Liver (tissue), 8 donors: ENCODE measurements at regions not wholly inside any gene's neighbourhood (a gene's known extent, or its start where the extent isn't known, plus 50 kb on each side); places are given as distances from the start of the nearest gene placed in this dataset.

Experiments
- DNase-seq: peaks from one replicate; pipeline ENCODE4 v3.0.0-alpha.2; 2017; ENCODE audit warnings: low spot score
- H3K27ac ChIP-seq, 2 donors: one replicate each; pipeline ENCODE4 v1.7.0; 2013; ENCODE audit warnings: inconsistent platforms in 2 of 2, low read length in 2 of 2, control low read depth in 1 of 2, low read depth in 1 of 2, mild to moderate bottlenecking in 1 of 2
- H3K27me3 ChIP-seq, 4 donors: one replicate each; pipeline versions ENCODE4 v1.6.1 to v1.7.0; 2013; ENCODE audit warnings: low read length in 3 of 4, inconsistent platforms in 1 of 4, mild to moderate bottlenecking in 1 of 4, moderate library complexity in 1 of 4; ENCODE audit not compliant: control insufficient read depth in 4 of 4, insufficient read depth in 4 of 4
- H3K36me3 ChIP-seq, 4 donors: one replicate each; pipeline versions ENCODE4 v1.6.1 to v1.7.0; 2013; ENCODE audit warnings: low read length in 3 of 4, mild to moderate bottlenecking in 3 of 4, low read depth in 1 of 4, moderate library complexity in 1 of 4; ENCODE audit not compliant: control insufficient read depth in 4 of 4, insufficient read depth in 3 of 4
- H3K4me1 ChIP-seq, 4 donors: one replicate each; pipeline versions ENCODE4 v1.6.1 to v1.7.0; 2013; ENCODE audit warnings: low read length in 3 of 4, mild to moderate bottlenecking in 3 of 4, moderate library complexity in 1 of 4; ENCODE audit not compliant: control insufficient read depth in 4 of 4, insufficient read depth in 4 of 4
- H3K4me3 ChIP-seq, 3 donors: one replicate each; pipeline versions ENCODE4 v1.6.1 to v1.7.0; 2013; ENCODE audit warnings: low read length in 3 of 3, control low read depth in 1 of 3, low read depth in 1 of 3, mild to moderate bottlenecking in 1 of 3
- H3K9ac ChIP-seq, 2 donors: one replicate each; pipeline ENCODE4 v1.7.0; 2013; ENCODE audit warnings: low read length in 2 of 2, mild to moderate bottlenecking in 2 of 2, moderate library complexity in 2 of 2, control low read depth in 1 of 2, low read depth in 1 of 2
- H3K9me3 ChIP-seq, 4 donors: one replicate each; pipeline versions ENCODE4 v1.6.1 to v1.7.0; 2013; ENCODE audit warnings: low read length in 3 of 4; ENCODE audit not compliant: control insufficient read depth in 4 of 4
- CTCF ChIP-seq: fragments of 150-350 bp; IDR thresholded peaks from 2 replicates; pipeline ENCODE4 v1.5.1; 2017; ENCODE audit warnings: improper control_type of control experiment, low read depth, low read length; ENCODE audit not compliant: missing input control
- EGR1 ChIP-seq, 2 donors: IDR thresholded peaks; 2 replicates each; pipeline ENCODE4 v1.6.1; 2016 to 2018; ENCODE audit warnings: antibody characterized with exemption in 2 of 2, low read depth in 2 of 2
- FOXA1 ChIP-seq: IDR thresholded peaks from 2 replicates; pipeline ENCODE4 v1.6.1; 2016; ENCODE audit warnings: antibody characterized with exemption
- FOXA2 ChIP-seq: IDR thresholded peaks from 2 replicates; pipeline ENCODE4 v1.6.1; 2016; ENCODE audit warnings: antibody characterized with exemption
- GABPA ChIP-seq, 2 donors: IDR thresholded peaks in 1 of 2; conservative IDR thresholded peaks in 1 of 2; 2 replicates each; pipeline ENCODE4 v1.6.1; 2016; ENCODE audit warnings: antibody characterized with exemption in 2 of 2, mild to moderate bottlenecking in 1 of 2, moderate library complexity in 1 of 2
- HNF4G ChIP-seq: IDR thresholded peaks from 2 replicates; pipeline ENCODE4 v1.6.1; 2016; ENCODE audit warnings: antibody characterized with exemption
- JUND ChIP-seq, 2 donors: IDR thresholded peaks; 2 replicates each; pipeline ENCODE4 v1.6.1; 2016; ENCODE audit warnings: antibody characterized with exemption in 2 of 2
- MAX ChIP-seq: IDR thresholded peaks from 2 replicates; pipeline ENCODE4 v1.6.1; 2016; ENCODE audit warnings: antibody characterized with exemption
- NR2F2 ChIP-seq: IDR thresholded peaks from 2 replicates; pipeline ENCODE4 v1.6.1; 2016; ENCODE audit warnings: antibody characterized with exemption
- RAD21 ChIP-seq, 2 donors: IDR thresholded peaks; 2 replicates each; pipeline ENCODE4 v1.6.1; 2016; ENCODE audit warnings: antibody characterized with exemption in 2 of 2, mild to moderate bottlenecking in 2 of 2
- RXRA ChIP-seq, 2 donors: IDR thresholded peaks; 2 replicates each; pipeline ENCODE4 v1.6.1; 2017 to 2018; ENCODE audit warnings: antibody characterized with exemption in 2 of 2, mild to moderate bottlenecking in 1 of 2
- SP1 ChIP-seq: IDR thresholded peaks from 2 replicates; pipeline ENCODE4 v1.6.1; 2018; ENCODE audit warnings: antibody characterized with exemption, mild to moderate bottlenecking
- TAF1 ChIP-seq: conservative IDR thresholded peaks from 2 replicates; pipeline ENCODE4 v1.6.1; 2016; ENCODE audit warnings: antibody characterized with exemption, mild to moderate bottlenecking
- WGBS: extraction: QIAGEN DNeasy Blood & Tissue Kit; methylation state at CpG from one replicate; pipeline ENCODE4 v1.1.7; 2013; 5-methylcytosine and 5-hydroxymethylcytosine counted together
- TF ChIP-seq, protein P1 (sequence below): IDR thresholded peaks from 2 replicates; pipeline ENCODE4 v1.6.1; 2016; ENCODE audit warnings: antibody characterized with exemption
- TF ChIP-seq, protein P2 (sequence below): IDR thresholded peaks from 2 replicates; pipeline ENCODE4 v1.6.1; 2016; ENCODE audit warnings: antibody characterized with exemption, mild to moderate bottlenecking
- TF ChIP-seq, protein P3 (sequence below): IDR thresholded peaks from 2 replicates; pipeline ENCODE4 v1.6.1; 2016; ENCODE audit warnings: antibody characterized with exemption
- donor health status: healthy.
- donor health status: healthy.
- donor health status: healthy.
- donor health status: healthy.
- donor health status: healthy.

DNA sequence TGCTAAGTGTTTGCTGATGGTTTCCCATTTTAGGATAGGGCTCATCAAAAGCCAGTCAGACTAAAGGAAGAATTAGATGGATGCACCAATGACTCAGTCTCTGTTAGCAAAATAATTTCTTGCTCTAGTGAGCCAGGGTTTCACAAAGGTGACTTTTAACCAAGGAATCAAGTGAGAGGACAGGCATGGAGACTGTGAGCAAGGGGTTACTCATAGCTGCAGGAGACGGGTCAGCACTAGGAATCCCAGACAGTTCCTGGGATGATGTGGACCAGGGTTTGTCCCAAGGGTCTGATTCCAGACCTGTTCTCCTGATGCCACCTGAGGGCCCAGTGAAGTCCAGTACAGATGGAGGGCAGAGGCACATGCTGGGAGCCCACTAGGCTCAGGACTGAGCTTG is 138.1 kb downstream of the NOC3L start:
- no peak for DNase-seq
- H3K9me3 ChIP-seq, result no peaks in the 10 kb centered on the region
- no peak overlapping the region for H3K9ac ChIP-seq
- no peak overlapping the region for H3K4me3 ChIP-seq
- TF ChIP-seq CTCF (no peak), EGR1 (IDR thresholded peaks at IDR 0.05; ENCODE audit: low read depth in 2 of 2) (no peak), FOXA2 (no peak), FOXA1 (no peak), SP1 (no peak), MAX (no peak), RAD21 (IDR thresholded peaks at IDR 0.05) (no peak), TAF1 (no peak)
- TF ChIP-seq, protein P1, sequence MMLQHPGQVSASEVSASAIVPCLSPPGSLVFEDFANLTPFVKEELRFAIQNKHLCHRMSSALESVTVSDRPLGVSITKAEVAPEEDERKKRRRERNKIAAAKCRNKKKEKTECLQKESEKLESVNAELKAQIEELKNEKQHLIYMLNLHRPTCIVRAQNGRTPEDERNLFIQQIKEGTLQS, result no peak
- H3K27ac ChIP-seq, result no peak overlapping the region
- 92% methylated on average over 1 of the region's 1 CpG for WGBS
- no peaks in the 10 kb centered on the region for H3K4me1 ChIP-seq
- H3K27me3 ChIP-seq, result no peaks in the 10 kb centered on the region
- no peaks in the 10 kb centered on the region for H3K36me3 ChIP-seq

GRCh38 chr10:94225589-94225988 is 137.2 kb downstream of the NOC3L start:
- Histone ChIP-seq H3K36me3 (no peaks in the 10 kb centered on the region), H3K4me1 (no peaks in the 10 kb centered on the region), H3K4me3 (no peak overlapping the region), H3K9ac (no peak overlapping the region), H3K9me3 (no peaks in the 10 kb centered on the region), H3K27me3 (no peaks in the 10 kb centered on the region), H3K27ac (no peak overlapping the region)
- no peak for DNase-seq
- TF ChIP-seq NR2F2, result no peak
- TF ChIP-seq RXRA (IDR thresholded peaks at IDR 0.05), result no peak
- TF ChIP-seq JUND (IDR thresholded peaks at IDR 0.05), result no peak
- TF ChIP-seq TAF1, result no peak
- TF ChIP-seq HNF4G, result no peak
- no peak for TF ChIP-seq FOXA1
- TF ChIP-seq, protein P2, sequence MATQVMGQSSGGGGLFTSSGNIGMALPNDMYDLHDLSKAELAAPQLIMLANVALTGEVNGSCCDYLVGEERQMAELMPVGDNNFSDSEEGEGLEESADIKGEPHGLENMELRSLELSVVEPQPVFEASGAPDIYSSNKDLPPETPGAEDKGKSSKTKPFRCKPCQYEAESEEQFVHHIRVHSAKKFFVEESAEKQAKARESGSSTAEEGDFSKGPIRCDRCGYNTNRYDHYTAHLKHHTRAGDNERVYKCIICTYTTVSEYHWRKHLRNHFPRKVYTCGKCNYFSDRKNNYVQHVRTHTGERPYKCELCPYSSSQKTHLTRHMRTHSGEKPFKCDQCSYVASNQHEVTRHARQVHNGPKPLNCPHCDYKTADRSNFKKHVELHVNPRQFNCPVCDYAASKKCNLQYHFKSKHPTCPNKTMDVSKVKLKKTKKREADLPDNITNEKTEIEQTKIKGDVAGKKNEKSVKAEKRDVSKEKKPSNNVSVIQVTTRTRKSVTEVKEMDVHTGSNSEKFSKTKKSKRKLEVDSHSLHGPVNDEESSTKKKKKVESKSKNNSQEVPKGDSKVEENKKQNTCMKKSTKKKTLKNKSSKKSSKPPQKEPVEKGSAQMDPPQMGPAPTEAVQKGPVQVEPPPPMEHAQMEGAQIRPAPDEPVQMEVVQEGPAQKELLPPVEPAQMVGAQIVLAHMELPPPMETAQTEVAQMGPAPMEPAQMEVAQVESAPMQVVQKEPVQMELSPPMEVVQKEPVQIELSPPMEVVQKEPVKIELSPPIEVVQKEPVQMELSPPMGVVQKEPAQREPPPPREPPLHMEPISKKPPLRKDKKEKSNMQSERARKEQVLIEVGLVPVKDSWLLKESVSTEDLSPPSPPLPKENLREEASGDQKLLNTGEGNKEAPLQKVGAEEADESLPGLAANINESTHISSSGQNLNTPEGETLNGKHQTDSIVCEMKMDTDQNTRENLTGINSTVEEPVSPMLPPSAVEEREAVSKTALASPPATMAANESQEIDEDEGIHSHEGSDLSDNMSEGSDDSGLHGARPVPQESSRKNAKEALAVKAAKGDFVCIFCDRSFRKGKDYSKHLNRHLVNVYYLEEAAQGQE, result peak; percentile 53
- TF ChIP-seq RAD21 (IDR thresholded peaks at IDR 0.05), result peak; percentile 52 to 63
- TF ChIP-seq, protein P3, sequence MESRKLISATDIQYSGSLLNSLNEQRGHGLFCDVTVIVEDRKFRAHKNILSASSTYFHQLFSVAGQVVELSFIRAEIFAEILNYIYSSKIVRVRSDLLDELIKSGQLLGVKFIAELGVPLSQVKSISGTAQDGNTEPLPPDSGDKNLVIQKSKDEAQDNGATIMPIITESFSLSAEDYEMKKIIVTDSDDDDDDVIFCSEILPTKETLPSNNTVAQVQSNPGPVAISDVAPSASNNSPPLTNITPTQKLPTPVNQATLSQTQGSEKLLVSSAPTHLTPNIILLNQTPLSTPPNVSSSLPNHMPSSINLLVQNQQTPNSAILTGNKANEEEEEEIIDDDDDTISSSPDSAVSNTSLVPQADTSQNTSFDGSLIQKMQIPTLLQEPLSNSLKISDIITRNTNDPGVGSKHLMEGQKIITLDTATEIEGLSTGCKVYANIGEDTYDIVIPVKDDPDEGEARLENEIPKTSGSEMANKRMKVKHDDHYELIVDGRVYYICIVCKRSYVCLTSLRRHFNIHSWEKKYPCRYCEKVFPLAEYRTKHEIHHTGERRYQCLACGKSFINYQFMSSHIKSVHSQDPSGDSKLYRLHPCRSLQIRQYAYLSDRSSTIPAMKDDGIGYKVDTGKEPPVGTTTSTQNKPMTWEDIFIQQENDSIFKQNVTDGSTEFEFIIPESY, result no peak
- no peak for TF ChIP-seq GABPA (IDR thresholded peaks at IDR 0.05 in 1 of 2, conservative IDR thresholded peaks at IDR 0.05 in 1 of 2)
- WGBS, result 83% methylated on average over 4 of the region's 4 CpGs
